Astrocyte of the spinal cord (primary cell): ENCODE measurements at regions not wholly inside any gene's neighbourhood (a gene's known extent, or its start where the extent isn't known, plus 50 kb on each side); places are given as distances from the start of the nearest gene placed in this dataset.

Source experiments
- DNase-seq: peaks from one replicate; pipeline ENCODE4 v3.0.0; 2011; ENCODE audit warnings: low read depth, low spot score
- H3K4me3 ChIP-seq: 2 replicates; pipeline ENCODE4 v1.5.1; 2011; ENCODE audit warnings: low read depth, mild to moderate bottlenecking, low read length, moderate library complexity
- in situ Hi-C: cut with HindIII; loops from 2 replicates; pipeline ENCODE4 v1.10.0; 2017; ENCODE audit warnings: low sequenced_read_pairs
- TF ChIP-seq, protein P1 (sequence below): IDR thresholded peaks from 2 replicates; pipeline ENCODE4 v1.5.1; 2012; ENCODE audit warnings: low read depth, mild to moderate bottlenecking, low read length, inconsistent platforms

DNA sequence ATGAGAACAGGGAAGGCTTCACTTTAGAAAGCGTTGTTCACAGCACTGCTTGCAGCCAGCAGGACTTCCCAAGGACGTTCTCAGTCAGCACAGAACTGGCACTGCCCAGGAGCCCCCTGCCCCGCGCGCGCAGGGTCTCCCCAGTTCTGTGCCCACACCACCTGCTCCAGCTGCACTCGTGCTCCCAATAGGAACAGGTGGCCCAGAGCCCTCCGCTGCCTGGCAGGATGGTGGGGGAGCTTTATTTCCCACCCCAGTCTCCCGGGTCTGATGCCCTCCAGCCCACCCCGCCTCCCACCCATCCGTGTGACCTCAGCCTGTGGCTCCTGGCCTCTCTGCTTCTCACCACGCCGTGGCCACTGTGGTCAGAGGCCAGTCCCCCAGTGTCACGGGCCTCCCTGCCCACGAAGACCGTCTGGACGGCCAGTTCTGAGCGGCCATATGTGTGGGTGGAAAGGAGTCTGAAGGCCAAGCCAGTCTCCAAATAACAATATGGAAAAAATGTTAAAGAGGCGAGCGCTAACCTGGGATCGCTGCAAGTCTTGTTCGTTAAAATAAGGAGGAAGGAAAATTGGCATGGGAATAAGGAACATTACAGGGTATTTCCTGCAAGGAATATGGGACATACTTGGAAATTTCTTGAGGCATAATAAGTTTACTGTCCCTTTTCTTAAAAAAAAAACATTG is 54.6 kb upstream of the PCSK6 start:
- no peak for DNase-seq
- no peak overlapping the region for H3K4me3 ChIP-seq
- TF ChIP-seq, protein P1, sequence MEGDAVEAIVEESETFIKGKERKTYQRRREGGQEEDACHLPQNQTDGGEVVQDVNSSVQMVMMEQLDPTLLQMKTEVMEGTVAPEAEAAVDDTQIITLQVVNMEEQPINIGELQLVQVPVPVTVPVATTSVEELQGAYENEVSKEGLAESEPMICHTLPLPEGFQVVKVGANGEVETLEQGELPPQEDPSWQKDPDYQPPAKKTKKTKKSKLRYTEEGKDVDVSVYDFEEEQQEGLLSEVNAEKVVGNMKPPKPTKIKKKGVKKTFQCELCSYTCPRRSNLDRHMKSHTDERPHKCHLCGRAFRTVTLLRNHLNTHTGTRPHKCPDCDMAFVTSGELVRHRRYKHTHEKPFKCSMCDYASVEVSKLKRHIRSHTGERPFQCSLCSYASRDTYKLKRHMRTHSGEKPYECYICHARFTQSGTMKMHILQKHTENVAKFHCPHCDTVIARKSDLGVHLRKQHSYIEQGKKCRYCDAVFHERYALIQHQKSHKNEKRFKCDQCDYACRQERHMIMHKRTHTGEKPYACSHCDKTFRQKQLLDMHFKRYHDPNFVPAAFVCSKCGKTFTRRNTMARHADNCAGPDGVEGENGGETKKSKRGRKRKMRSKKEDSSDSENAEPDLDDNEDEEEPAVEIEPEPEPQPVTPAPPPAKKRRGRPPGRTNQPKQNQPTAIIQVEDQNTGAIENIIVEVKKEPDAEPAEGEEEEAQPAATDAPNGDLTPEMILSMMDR, result no peak
- in situ Hi-C loops, result no loop called here

DNA sequence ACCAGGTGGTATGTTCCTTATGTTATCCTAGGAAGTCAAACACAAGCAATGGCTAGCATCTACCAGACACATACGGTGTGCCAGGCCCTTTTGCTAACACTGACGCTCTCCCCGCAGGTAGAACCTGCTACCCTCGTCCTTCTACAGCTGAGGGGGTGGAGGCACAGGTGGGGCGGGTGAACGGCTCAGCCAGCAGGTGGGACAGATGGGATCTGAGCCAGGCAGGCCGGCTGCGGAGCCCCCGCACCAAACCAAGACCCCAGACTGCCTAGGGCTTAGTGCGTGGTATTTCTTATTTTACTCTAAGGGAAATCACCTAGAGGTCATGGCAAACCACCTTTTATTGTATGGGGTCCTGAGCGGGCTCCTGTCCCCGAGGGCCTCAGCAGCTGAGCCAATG is 53.9 kb upstream of the PCSK6 start:
- no peak overlapping the region for H3K4me3 ChIP-seq
- in situ Hi-C loops, result no loop called here
- no peak for DNase-seq
- TF ChIP-seq, protein P1, result no peak

- no peak for DNase-seq
- in situ Hi-C loops, result no loop called here
- no peak overlapping the region for H3K4me3 ChIP-seq
- TF ChIP-seq, protein P1, result no peak
Measured at GRCh38 chr15:101543026-101543390, 53.5 kb upstream of the PCSK6 start.

- no peak overlapping the region for H3K4me3 ChIP-seq
- in situ Hi-C loops, result no loop called here
- DNase-seq, result no peak
- TF ChIP-seq, protein P1, result no peak
Measured at GRCh38 chr15:101542306-101543025, 53.0 kb upstream of the PCSK6 start.

GRCh38 chr15:101541501-101542292 is 52.2 kb upstream of the PCSK6 start:
- in situ Hi-C loops, result no loop called here

More at GRCh38 chr15:101541501-101542292, 52.2 kb upstream of the PCSK6 start:
- H3K4me3 ChIP-seq, result no peak overlapping the region
- no peak for DNase-seq
- TF ChIP-seq, protein P1, result no peak
